WTC11 (cell line): ENCODE measurements at regions not wholly inside any gene's neighbourhood (a gene's known extent, or its start where the extent isn't known, plus 50 kb on each side); places are given as distances from the start of the nearest gene placed in this dataset.
"Not testable (repeated sequence)": the region's sequence is repeated elsewhere in the genome, so short reads cannot be mapped to it uniquely, and the experiment has no call there.

Experiments used
- ATAC-seq: fragments of 200-7000 bp; cut with Tn5 transposase; 2 replicates; pipeline ENCODE4 v1.10.0; 2021; ENCODE audit warnings: mild to moderate bottlenecking, moderate library complexity
- CTCF ChIA-PET: fragments of 300-600 bp; sonication (Branson Sonifier 250); formaldehyde crosslinking; loops from one replicate; lab custom pipeline; 2021; ENCODE audit warnings: antibody characterized with exemption; lab: Charles Lee
- POLR2A ChIA-PET: fragments of 350-600 bp; sonication (Branson Sonifier 250); formaldehyde crosslinking; loops from one replicate; lab custom pipeline; 2021; ENCODE audit warnings: antibody characterized with exemption; lab: Charles Lee
- DNase-seq: peaks from one replicate; pipeline ENCODE4 v3.0.0; 2021; ENCODE audit warnings: low spot score
- H3K27ac Mint-ChIP-seq: 2 replicates; pipeline ENCODE4 v1.8.0; 2021; ENCODE audit warnings: mixed read lengths
- H3K27me3 Mint-ChIP-seq: 2 replicates; pipeline ENCODE4 v1.8.0; 2021; ENCODE audit warnings: low read depth, mild to moderate bottlenecking, moderate library complexity, mixed read lengths
- H3K36me3 Mint-ChIP-seq: 2 replicates; pipeline ENCODE4 v1.8.0; 2021; ENCODE audit warnings: mixed read lengths
- H3K4me1 Mint-ChIP-seq: 2 replicates; pipeline ENCODE4 v1.8.0; 2022; ENCODE audit warnings: mixed read lengths
- H3K4me3 Mint-ChIP-seq: 2 replicates; pipeline ENCODE4 v1.8.0; 2021; ENCODE audit warnings: mild to moderate bottlenecking, moderate library complexity, mixed read lengths
- H3K9me3 Mint-ChIP-seq: 2 replicates; pipeline ENCODE4 v1.8.0; 2021; ENCODE audit warnings: mixed read lengths
- ATF1 ChIP-seq: sonication (generic); formaldehyde crosslinking; IDR thresholded peaks from 2 replicates; pipeline ENCODE4 v1.8.1; 2023; ENCODE audit warnings: mild to moderate bottlenecking, moderate library complexity, missing genetic modification reagents
- ESRRA ChIP-seq: sonication (generic); formaldehyde crosslinking; IDR thresholded peaks from 2 replicates; pipeline ENCODE4 v1.8.1; 2022; ENCODE audit warnings: mild to moderate bottlenecking, missing genetic modification reagents, borderline replicate concordance
- FOXP1 ChIP-seq: sonication (generic); formaldehyde crosslinking; IDR thresholded peaks from 2 replicates; pipeline ENCODE4 v1.8.0; 2022; ENCODE audit warnings: missing genetic modification reagents, mild to moderate bottlenecking, moderate library complexity, borderline replicate concordance
- NFYB ChIP-seq: sonication (generic); formaldehyde crosslinking; conservative IDR thresholded peaks from 2 replicates; pipeline ENCODE4 v1.8.0; 2022; ENCODE audit warnings: low read depth, missing genetic modification reagents
- SOX15 ChIP-seq: fragments of 250-450 bp; sonication (Bioruptor Pico); IDR thresholded peaks from 2 replicates; pipeline ENCODE4 v1.9.0; 2021; ENCODE audit warnings: mild to moderate bottlenecking
- ZNF396 ChIP-seq: fragments of 250-450 bp; sonication (Bioruptor Pico); IDR thresholded peaks from 2 replicates; pipeline ENCODE4 v1.8.0; 2021; ENCODE audit warnings: mild to moderate bottlenecking, moderate library complexity, borderline replicate concordance
- TF ChIP-seq, protein P1 (sequence below): fragments of 250-450 bp; sonication (Bioruptor Pico); conservative IDR thresholded peaks from 2 replicates; pipeline ENCODE4 v1.9.0; 2021; ENCODE audit warnings: mild to moderate bottlenecking
- TF ChIP-seq, protein P2 (sequence below): sonication (generic); formaldehyde crosslinking; IDR thresholded peaks from 2 replicates; pipeline ENCODE4 v1.8.1; 2022; ENCODE audit warnings: low read depth, mild to moderate bottlenecking, moderate library complexity, missing genetic modification reagents, borderline replicate concordance
- TF ChIP-seq, protein P3 (sequence below): fragments of 250-450 bp; sonication (Bioruptor Pico); IDR thresholded peaks from 2 replicates; pipeline ENCODE4 v1.9.0; 2021; ENCODE audit warnings: mild to moderate bottlenecking, borderline replicate concordance
- TF ChIP-seq, protein P4 (sequence below): fragments of 250-450 bp; sonication (Bioruptor Pico); IDR thresholded peaks from 2 replicates; pipeline ENCODE4 v1.9.0; 2021; ENCODE audit warnings: mild to moderate bottlenecking
- TF ChIP-seq, protein P5 (sequence below): sonication (generic); formaldehyde crosslinking; IDR thresholded peaks from 2 replicates; pipeline ENCODE4 v1.8.1; 2022; ENCODE audit warnings: mild to moderate bottlenecking, missing genetic modification reagents, moderate library complexity, borderline replicate concordance
- TF ChIP-seq, protein P6 (sequence below): sonication (generic); formaldehyde crosslinking; conservative IDR thresholded peaks from 2 replicates; pipeline ENCODE4 v1.8.1; 2022; ENCODE audit warnings: mild to moderate bottlenecking, missing genetic modification reagents

DNA sequence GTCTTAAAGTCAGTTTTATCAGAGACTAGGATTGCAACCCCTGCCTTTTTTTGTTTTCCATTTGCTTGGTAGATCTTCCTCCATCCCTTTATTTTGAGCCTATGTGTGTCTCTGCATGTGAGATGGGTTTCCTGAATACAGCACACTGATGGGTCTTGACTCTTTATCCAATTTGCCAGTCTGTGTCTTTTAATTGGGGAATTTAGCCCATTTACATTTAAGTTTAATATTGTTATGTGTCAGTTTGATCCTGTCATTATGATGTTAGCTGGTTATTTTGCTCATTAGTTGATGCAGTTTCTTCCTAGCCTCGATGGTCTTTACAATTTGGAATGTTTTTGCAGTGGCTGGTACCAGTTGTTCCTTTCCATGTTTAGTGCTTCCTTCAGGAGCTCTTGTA lies 93.3 kb upstream of the GALNT18 start:
- H3K4me3 Mint-ChIP-seq, H3K4me1 Mint-ChIP-seq, DNase-seq, ATAC-seq, H3K27ac Mint-ChIP-seq, POLR2A ChIA-PET, CTCF ChIA-PET: not testable (repeated sequence)
- Mint-ChIP-seq H3K36me3 (peaks cover 32% of the 10 kb centered on the region), H3K9me3 (peaks cover 51% of the 10 kb centered on the region), H3K27me3 (peaks cover 23% of the 10 kb centered on the region)

DNA sequence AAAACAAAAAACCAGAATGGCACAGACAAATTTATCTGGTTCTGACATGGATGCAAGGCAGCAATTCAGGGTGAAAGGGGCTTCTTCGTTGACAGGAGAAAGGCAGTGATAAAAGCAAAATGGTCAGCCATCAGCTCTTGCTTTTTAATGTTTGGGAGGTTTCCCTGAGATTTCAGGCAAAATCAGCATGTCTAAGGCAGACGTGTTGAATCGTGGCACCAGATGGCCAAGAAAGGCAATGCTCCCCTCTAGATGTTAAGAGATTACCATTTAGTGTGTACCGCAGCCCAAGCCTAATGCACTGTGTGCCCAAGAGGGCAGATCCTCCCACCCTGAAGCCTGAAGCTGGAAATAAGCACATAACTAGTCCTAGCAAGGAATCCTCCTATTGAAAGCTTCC lies 88.8 kb upstream of the GALNT18 start:
- peaks cover 12% of the 10 kb centered on the region for H3K9me3 Mint-ChIP-seq
- no peak for TF ChIP-seq SOX15
- no peak for TF ChIP-seq NFYB
- TF ChIP-seq FOXP1 (CRISPR knock-in tag): no peak
- TF ChIP-seq, protein P1, sequence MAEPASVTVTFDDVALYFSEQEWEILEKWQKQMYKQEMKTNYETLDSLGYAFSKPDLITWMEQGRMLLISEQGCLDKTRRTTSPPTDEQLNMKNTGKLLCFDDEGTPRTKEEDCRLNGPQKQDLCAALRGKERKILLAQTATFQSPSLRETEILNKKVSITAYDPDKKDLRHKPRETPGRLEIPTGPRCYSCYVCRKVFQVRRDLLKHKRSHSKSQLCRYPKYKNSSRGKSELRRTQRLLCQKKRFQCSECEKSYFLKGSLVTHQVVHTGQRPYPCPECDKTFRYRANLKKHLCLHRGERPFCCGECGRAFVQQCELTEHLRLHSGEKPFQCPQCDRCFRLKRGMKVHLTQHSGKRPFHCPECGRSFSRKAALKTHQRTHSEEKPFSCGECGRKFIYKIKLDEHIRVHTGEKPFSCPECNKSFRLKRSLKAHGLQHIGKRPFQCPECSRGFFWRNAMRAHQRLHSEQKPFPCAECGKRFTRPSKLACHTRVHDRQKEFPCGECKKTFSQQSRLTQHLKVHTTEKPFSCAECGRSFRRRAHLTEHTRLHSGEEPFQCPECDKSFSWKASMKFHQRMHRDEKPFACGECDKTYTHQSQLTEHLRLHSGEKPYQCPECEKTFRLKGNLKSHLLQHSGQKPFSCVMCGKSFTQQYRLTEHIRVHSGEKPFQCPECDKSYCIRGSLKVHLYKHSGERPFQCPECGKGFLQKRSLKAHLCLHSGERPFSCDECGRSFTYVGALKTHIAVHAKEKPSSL (CRISPR knock-in tag): no peak
- TF ChIP-seq, protein P2, sequence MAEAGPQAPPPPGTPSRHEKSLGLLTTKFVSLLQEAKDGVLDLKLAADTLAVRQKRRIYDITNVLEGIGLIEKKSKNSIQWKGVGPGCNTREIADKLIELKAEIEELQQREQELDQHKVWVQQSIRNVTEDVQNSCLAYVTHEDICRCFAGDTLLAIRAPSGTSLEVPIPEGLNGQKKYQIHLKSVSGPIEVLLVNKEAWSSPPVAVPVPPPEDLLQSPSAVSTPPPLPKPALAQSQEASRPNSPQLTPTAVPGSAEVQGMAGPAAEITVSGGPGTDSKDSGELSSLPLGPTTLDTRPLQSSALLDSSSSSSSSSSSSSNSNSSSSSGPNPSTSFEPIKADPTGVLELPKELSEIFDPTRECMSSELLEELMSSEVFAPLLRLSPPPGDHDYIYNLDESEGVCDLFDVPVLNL (CRISPR knock-in tag): no peak
- no peak for TF ChIP-seq ESRRA (CRISPR knock-in tag)
- TF ChIP-seq ATF1 (CRISPR knock-in tag): no peak
- TF ChIP-seq, protein P3, sequence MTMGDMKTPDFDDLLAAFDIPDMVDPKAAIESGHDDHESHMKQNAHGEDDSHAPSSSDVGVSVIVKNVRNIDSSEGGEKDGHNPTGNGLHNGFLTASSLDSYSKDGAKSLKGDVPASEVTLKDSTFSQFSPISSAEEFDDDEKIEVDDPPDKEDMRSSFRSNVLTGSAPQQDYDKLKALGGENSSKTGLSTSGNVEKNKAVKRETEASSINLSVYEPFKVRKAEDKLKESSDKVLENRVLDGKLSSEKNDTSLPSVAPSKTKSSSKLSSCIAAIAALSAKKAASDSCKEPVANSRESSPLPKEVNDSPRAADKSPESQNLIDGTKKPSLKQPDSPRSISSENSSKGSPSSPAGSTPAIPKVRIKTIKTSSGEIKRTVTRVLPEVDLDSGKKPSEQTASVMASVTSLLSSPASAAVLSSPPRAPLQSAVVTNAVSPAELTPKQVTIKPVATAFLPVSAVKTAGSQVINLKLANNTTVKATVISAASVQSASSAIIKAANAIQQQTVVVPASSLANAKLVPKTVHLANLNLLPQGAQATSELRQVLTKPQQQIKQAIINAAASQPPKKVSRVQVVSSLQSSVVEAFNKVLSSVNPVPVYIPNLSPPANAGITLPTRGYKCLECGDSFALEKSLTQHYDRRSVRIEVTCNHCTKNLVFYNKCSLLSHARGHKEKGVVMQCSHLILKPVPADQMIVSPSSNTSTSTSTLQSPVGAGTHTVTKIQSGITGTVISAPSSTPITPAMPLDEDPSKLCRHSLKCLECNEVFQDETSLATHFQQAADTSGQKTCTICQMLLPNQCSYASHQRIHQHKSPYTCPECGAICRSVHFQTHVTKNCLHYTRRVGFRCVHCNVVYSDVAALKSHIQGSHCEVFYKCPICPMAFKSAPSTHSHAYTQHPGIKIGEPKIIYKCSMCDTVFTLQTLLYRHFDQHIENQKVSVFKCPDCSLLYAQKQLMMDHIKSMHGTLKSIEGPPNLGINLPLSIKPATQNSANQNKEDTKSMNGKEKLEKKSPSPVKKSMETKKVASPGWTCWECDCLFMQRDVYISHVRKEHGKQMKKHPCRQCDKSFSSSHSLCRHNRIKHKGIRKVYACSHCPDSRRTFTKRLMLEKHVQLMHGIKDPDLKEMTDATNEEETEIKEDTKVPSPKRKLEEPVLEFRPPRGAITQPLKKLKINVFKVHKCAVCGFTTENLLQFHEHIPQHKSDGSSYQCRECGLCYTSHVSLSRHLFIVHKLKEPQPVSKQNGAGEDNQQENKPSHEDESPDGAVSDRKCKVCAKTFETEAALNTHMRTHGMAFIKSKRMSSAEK (CRISPR knock-in tag): no peak
- no peak for TF ChIP-seq ZNF396 (CRISPR knock-in tag)
- TF ChIP-seq, protein P4, sequence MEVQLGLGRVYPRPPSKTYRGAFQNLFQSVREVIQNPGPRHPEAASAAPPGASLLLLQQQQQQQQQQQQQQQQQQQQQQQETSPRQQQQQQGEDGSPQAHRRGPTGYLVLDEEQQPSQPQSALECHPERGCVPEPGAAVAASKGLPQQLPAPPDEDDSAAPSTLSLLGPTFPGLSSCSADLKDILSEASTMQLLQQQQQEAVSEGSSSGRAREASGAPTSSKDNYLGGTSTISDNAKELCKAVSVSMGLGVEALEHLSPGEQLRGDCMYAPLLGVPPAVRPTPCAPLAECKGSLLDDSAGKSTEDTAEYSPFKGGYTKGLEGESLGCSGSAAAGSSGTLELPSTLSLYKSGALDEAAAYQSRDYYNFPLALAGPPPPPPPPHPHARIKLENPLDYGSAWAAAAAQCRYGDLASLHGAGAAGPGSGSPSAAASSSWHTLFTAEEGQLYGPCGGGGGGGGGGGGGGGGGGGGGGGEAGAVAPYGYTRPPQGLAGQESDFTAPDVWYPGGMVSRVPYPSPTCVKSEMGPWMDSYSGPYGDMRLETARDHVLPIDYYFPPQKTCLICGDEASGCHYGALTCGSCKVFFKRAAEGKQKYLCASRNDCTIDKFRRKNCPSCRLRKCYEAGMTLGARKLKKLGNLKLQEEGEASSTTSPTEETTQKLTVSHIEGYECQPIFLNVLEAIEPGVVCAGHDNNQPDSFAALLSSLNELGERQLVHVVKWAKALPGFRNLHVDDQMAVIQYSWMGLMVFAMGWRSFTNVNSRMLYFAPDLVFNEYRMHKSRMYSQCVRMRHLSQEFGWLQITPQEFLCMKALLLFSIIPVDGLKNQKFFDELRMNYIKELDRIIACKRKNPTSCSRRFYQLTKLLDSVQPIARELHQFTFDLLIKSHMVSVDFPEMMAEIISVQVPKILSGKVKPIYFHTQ: no peak
- TF ChIP-seq, protein P5, sequence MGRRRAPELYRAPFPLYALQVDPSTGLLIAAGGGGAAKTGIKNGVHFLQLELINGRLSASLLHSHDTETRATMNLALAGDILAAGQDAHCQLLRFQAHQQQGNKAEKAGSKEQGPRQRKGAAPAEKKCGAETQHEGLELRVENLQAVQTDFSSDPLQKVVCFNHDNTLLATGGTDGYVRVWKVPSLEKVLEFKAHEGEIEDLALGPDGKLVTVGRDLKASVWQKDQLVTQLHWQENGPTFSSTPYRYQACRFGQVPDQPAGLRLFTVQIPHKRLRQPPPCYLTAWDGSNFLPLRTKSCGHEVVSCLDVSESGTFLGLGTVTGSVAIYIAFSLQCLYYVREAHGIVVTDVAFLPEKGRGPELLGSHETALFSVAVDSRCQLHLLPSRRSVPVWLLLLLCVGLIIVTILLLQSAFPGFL: no peak
- TF ChIP-seq, protein P6, sequence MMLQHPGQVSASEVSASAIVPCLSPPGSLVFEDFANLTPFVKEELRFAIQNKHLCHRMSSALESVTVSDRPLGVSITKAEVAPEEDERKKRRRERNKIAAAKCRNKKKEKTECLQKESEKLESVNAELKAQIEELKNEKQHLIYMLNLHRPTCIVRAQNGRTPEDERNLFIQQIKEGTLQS (CRISPR knock-in tag): no peak
- ATAC-seq: no peak
- H3K4me1 Mint-ChIP-seq: peaks cover 9% of the 10 kb centered on the region; the same call in 1 of the 2 replicates
- POLR2A ChIA-PET: no interaction called here
- no peak overlapping the region for H3K27ac Mint-ChIP-seq
- CTCF ChIA-PET: interaction anchor here (0.8 kb wide), 1 partner anchor 77 kb away, joined by 3 read pairs; no protein-coding TSS in a partner anchor
- no peak overlapping the region for H3K4me3 Mint-ChIP-seq
- peaks cover 11% of the 10 kb centered on the region for H3K27me3 Mint-ChIP-seq
- peaks cover 5% of the 10 kb centered on the region for H3K36me3 Mint-ChIP-seq
- no peak for DNase-seq
